ENCODE measurements at regions not wholly inside any gene's neighbourhood (a gene's known extent, or its start where the extent isn't known, plus 50 kb on each side); places are given as distances from the start of the nearest gene placed in this dataset.
A peak's percentile ranks its signal among the peaks of the same experiment; 100 is the strongest.
"Not testable (repeated sequence)": the region's sequence is repeated elsewhere in the genome, so short reads cannot be mapped to it uniquely, and the experiment has no call there.

GRCh38 chrY:7417946-7418345 lies 506.4 kb upstream of the AMELY start:
- no peak for DNase-seq (ENCODE audit: low read depth in 4 of 4, low spot score in 2 of 4)

DNA sequence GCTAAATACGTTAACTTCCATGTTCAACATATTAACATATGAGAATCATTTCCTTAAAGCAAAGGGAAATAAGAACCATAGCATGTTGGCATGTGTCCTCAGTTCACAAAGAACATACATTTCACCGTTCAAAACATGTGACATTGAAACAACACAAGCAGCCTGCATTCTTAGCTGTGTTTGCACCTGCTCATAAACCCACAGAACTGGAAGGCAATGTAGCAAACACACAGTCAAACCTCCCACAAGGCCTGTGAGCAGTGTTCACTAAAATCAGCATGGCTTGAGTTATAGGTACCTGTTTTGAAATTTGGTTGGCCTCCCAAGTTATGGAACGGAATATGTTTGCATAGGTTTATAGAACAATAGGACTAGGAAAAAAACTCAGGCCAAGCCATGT lies 504.9 kb upstream of the AMELY start:
- DNase-seq (ENCODE audit: low read depth in 4 of 4, low spot score in 2 of 4) = no peak

GRCh38 chrY:7415157-7415633 lies 503.6 kb upstream of the AMELY start:
- no peak for DNase-seq (ENCODE audit: low read depth in 4 of 4, low spot score in 2 of 4)

DNA sequence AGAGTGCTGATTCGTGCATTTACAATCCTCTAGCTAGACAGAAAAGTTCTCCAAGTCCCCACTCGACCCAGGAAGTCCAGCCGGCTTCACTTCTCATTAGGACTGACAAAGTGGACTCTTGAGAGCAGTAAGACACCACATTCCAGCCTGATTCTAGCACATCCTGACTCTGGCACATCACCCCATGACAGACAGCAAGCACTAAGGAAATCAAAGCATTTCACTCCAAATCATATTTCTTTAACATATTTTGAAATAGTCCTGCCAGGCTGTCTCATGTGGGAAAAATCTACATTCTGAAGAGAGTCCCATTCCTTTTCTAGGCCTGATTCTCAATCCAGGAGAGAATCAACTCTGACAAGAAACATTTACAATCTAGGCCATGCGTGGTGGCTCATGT lies 478.5 kb upstream of the AMELY start:
- no peak for DNase-seq (ENCODE audit: low read depth in 4 of 4, low spot score in 2 of 4)

GRCh38 chrY:7382988-7383387 lies 471.4 kb upstream of the AMELY start:
- DNase-seq (ENCODE audit: low read depth in 4 of 4, low spot score in 2 of 4) = no peak

DNA sequence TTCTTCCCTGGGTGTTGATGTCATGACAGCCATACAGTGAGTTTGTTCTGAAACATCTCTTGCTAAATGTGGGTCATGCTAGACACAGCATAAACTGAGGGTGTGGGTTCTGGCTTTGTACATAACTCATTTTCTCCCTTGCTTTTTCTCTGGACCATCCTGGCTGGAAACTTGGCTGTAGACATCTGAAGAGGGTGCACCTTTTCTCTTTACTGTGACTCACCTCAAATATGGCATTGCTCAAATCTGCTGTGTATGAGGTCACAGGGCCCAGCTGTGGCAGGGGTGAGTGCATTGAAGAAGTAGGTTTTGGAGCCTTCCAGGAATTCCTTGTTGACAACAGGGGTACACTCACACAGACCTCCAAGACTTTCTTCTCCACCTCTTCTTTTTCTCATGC lies 465.5 kb upstream of the AMELY start:
- no peak for DNase-seq (ENCODE audit: low read depth in 4 of 4, low spot score in 2 of 4)

- DNase-seq (ENCODE audit: low read depth in 4 of 4, low spot score in 2 of 4) = not testable (repeated sequence)
These were observed 462.9 kb upstream of the AMELY start for GRCh38 chrY:7374485-7374884.

GRCh38 chrY:7371953-7372352 lies 460.4 kb upstream of the AMELY start:
- DNase-seq (ENCODE audit: low read depth in 4 of 4, low spot score in 2 of 4) = not testable (repeated sequence)

GRCh38 chrY:7371026-7371425 lies 459.5 kb upstream of the AMELY start:
- DNase-seq (ENCODE audit: low read depth in 4 of 4, low spot score in 2 of 4) = not testable (repeated sequence)

DNA sequence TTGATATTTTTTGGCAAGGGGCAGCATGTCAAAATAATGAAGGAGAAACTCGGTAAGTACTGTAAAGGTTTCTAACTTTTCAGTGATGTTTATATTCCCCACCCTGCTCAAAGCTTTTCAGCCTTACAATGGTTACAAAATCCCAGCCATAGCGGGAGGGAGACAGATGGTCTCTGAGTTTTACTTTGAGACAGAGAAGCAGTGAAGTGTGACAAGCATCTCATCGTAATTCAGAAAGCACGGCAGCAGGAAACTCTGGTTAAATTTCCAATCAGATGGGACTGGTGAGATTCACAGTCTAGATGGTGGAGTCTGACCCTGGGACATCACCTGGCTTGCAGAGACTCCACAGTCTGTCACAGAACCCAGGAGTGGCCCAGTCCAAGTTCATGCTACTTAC lies 448.0 kb upstream of the AMELY start:
- no peak for DNase-seq (ENCODE audit: low read depth in 4 of 4, low spot score in 2 of 4)

DNA sequence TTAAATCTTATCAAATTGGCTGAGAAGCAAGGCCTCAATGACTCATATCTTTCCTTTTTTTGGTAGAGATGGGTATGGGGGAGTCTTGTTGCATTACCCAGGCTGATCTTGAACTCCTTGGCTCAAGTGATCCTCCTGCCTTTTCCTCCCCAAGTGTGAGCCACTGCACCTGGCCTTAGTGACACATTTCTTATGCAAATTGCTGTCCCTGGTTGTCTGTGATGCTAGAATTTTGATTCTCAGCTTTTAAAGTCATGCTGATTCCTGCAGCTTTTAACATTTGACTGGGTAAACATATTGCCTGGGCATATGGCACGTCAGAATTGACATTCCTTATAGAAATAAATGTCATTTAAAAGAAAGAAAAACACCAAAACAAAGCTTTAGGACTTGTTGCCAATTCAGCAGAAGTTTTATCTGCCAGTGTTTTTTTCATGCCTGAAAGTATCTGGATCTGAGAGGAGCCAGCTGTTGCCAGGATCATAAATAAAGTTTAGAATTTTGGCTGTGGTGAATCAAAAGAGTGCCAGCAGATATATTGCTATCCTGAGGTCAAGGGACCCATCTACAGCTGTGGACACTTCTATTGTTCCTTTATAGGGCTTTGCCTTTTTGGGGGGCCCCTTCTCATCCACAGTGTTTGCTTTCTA lies 446.7 kb upstream of the AMELY start:
- DNase-seq (ENCODE audit: low read depth in 4 of 4, low spot score in 2 of 4) = peak in 1 of 4 donors; percentile 9

DNA sequence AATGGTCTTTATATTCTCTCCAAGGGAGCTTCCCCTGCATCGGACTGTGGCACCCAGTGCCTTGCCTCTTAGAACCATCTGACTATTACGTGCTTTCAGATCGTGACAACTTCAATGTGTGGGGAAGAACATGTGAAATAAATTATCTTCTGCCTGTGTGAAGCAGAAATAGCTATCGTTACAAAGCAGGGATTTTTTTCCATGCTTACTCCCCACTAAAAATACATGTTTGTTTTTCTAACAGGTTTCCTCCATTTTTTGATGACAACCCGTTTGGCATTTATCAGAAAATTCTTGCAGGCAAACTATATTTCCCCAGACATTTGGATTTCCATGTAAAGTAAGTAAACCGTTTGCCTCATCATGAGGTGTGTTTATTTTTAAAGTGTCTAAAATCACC lies 444.3 kb upstream of the AMELY start:
- DNase-seq (ENCODE audit: low read depth in 4 of 4, low spot score in 2 of 4) = not testable (repeated sequence)

DNA sequence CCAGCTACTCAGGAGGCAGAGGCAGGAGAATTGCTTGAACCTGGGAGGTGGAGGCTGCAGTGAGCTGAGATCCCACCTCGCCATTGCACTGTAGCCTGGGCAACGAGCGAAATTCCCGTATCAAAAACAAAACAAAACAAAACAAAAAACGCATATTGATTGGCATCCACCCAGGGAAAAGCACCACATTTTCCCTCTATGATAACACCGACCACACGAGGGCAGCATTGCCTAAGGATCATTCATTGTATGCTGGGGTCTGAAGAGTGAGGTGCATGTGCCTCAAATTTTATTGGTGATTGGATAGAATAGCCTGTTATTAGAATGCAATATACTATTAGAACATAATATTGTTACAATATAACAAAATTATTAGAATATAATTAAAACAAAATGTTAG lies 433.1 kb upstream of the AMELY start:
- DNase-seq (ENCODE audit: low read depth in 4 of 4, low spot score in 2 of 4) = peak in 1 of 4 donors; percentile 23

GRCh38 chrY:7343261-7343660 lies 431.7 kb upstream of the AMELY start:
- no peak for DNase-seq (ENCODE audit: low read depth in 4 of 4, low spot score in 2 of 4)

GRCh38 chrY:7342732-7343131 lies 431.2 kb upstream of the AMELY start:
- DNase-seq (ENCODE audit: low read depth in 4 of 4, low spot score in 2 of 4) = not testable (repeated sequence)

- no peak for DNase-seq (ENCODE audit: low read depth in 4 of 4, low spot score in 2 of 4)
These were observed 428.0 kb upstream of the AMELY start for GRCh38 chrY:7339391-7340087.

GRCh38 chrY:7336023-7336873 lies 424.7 kb upstream of the AMELY start:
- DNase-seq (ENCODE audit: low read depth in 4 of 4, low spot score in 2 of 4) = no peak

DNA sequence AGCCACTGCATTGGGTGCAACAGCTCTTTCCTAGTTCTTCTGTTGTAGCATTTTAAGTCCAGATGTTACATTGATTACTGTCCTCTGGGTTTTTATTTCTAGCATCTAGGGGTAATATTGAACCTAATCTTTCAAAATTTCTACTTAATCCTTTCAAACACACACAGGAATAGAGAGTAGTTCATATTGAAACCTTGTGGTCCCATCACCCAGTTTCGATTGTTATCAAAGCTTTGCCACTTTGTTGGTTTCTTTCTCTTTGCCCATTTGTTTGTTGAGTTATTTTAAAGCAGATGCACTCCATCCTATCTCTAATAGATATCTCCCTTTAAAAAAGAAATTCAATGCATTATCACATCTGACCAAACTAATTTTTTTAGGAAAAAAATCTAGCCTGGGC lies 422.9 kb upstream of the AMELY start:
- no peak for DNase-seq (ENCODE audit: low read depth in 4 of 4, low spot score in 2 of 4)

DNA sequence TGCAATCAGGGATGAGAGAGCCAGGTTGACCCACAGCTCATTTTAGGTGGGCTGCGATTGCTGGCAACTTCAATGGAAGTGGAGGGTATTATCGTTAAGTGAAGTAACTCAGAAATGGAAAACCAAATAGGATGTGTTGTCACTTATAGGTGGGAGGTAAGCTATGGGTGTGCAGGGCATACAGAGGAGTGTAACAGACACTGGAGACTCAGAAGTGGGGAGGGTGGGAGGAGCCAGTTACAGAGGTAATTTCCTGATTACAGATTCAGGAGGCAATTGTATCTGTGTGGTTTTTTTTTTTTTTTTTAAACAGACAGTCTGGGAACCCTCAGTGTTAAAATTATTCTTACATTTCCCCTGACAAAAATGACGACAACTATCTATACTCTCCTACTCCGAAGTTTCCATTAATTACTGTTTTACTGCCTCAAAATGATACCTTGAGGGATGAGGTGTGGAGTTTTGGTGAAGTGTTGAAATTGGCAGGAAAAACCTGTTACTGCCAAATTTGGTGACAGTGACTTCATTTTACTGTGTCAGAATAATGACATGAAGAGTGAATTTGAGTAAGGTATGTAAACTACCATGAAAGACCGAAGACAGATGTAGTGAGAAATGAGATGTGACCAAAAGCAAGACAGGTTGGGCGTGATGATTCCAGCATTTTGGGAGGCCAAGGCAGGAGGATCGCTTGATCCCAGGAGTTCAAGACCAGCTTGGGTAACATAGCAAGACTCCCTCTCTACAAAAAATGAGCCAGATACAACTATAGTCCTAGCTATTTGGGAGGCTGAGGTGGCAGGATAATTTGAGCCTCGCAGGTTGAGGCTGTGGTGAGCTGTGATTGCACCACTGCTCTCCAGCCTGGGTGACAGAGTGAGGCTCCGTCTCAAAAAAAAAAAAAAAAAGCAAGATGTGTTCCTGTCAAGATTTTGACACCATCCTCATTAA lies 415.0 kb upstream of the AMELY start:
- DNase-seq (ENCODE audit: low read depth in 4 of 4, low spot score in 2 of 4) = no peak

GRCh38 chrY:7325531-7325930 lies 414.0 kb upstream of the AMELY start:
- DNase-seq (ENCODE audit: low read depth in 4 of 4, low spot score in 2 of 4) = no peak

Data from left renal cortex interstitium (tissue), 4 donors.